Neural progenitor cell (in vitro differentiated cells): ENCODE measurements at regions not wholly inside any gene's neighbourhood (a gene's known extent, or its start where the extent isn't known, plus 50 kb on each side); places are given as distances from the start of the nearest gene placed in this dataset.

Experiments used
- DNase-seq: peaks from one replicate; pipeline ENCODE4 v3.0.0-alpha.2; 2016; ENCODE audit warnings: low spot score
- H2AFZ ChIP-seq: fragments of 200-600 bp; sonication (generic); replicated peaks from 2 replicates; pipeline ENCODE4 v1.6.1; 2016; ENCODE audit warnings: antibody characterized with exemption
- H3F3A ChIP-seq: fragments of 200-600 bp; sonication (generic); 2 replicates; pipeline ENCODE4 v1.6.1; 2016; ENCODE audit warnings: antibody characterized with exemption, low read depth
- H3K27ac ChIP-seq: fragments of 200-600 bp; sonication (generic); 2 replicates; pipeline ENCODE4 v1.5.1; 2016; ENCODE audit warnings: mild to moderate bottlenecking
- H3K27me3 ChIP-seq: fragments of 200-600 bp; sonication (generic); 2 replicates; pipeline ENCODE4 v1.6.1; 2016; ENCODE audit warnings: mild to moderate bottlenecking, moderate library complexity
- H3K36me3 ChIP-seq: fragments of 200-600 bp; sonication (generic); 2 replicates; pipeline ENCODE4 v1.5.1; 2016
- H3K4me1 ChIP-seq: fragments of 200-600 bp; sonication (generic); 2 replicates; pipeline ENCODE4 v1.6.1; 2016; ENCODE audit warnings: mixed run types
- H3K4me2 ChIP-seq: fragments of 200-600 bp; sonication (generic); 2 replicates; pipeline ENCODE4 v1.6.1; 2016
- H3K4me3 ChIP-seq: fragments of 200-600 bp; sonication (generic); 2 replicates; pipeline ENCODE4 v1.5.1; 2016
- H3K79me2 ChIP-seq: fragments of 200-600 bp; sonication (generic); 2 replicates; pipeline ENCODE4 v1.6.1; 2016; ENCODE audit warnings: low read depth
- H3K9ac ChIP-seq: fragments of 200-600 bp; sonication (generic); 2 replicates; pipeline ENCODE4 v1.6.1; 2016
- H3K9me3 ChIP-seq: fragments of 200-600 bp; sonication (generic); 2 replicates; pipeline ENCODE4 v1.5.1; 2016; ENCODE audit warnings: low read depth
- H4K20me1 ChIP-seq: fragments of 200-600 bp; sonication (generic); 2 replicates; pipeline ENCODE4 v1.6.1; 2016; ENCODE audit warnings: low read depth
- H3K27ac Mint-ChIP-seq: 3 replicates; pipeline ENCODE4 v1.8.0; 2021; ENCODE audit warnings: mixed read lengths
- H3K27me3 Mint-ChIP-seq: 2 replicates; pipeline ENCODE4 v1.8.0; 2022; ENCODE audit warnings: low read depth, mild to moderate bottlenecking, inconsistent platforms, moderate library complexity, mixed read lengths; ENCODE audit not compliant: insufficient read depth
- H3K36me3 Mint-ChIP-seq: 3 replicates; pipeline ENCODE4 v1.8.0; 2021; ENCODE audit warnings: mixed read lengths
- H3K4me1 Mint-ChIP-seq: 3 replicates; pipeline ENCODE4 v1.8.0; 2021; ENCODE audit warnings: mixed read lengths
- H3K4me3 Mint-ChIP-seq: 3 replicates; pipeline ENCODE4 v1.8.0; 2021; ENCODE audit warnings: mild to moderate bottlenecking, moderate library complexity, mixed read lengths
- H3K9me3 Mint-ChIP-seq: 3 replicates; pipeline ENCODE4 v1.8.0; 2020; ENCODE audit warnings: mixed read lengths
- EZH2 ChIP-seq: fragments of 200-600 bp; sonication (generic); IDR thresholded peaks from 2 replicates; pipeline ENCODE4 v1.6.1; 2017; ENCODE audit warnings: antibody characterized with exemption, mild to moderate bottlenecking, moderate library complexity
- EZH2phosphoT487 ChIP-seq: fragments of 200-600 bp; sonication (generic); IDR thresholded peaks from 2 replicates; pipeline ENCODE4 v1.6.1; 2017; ENCODE audit warnings: antibody characterized with exemption
- TF ChIP-seq, protein P1 (sequence below): fragments of 200-600 bp; sonication (generic); IDR thresholded peaks from 2 replicates; pipeline ENCODE4 v1.5.1; 2017; ENCODE audit warnings: antibody characterized with exemption, mild to moderate bottlenecking

DNA sequence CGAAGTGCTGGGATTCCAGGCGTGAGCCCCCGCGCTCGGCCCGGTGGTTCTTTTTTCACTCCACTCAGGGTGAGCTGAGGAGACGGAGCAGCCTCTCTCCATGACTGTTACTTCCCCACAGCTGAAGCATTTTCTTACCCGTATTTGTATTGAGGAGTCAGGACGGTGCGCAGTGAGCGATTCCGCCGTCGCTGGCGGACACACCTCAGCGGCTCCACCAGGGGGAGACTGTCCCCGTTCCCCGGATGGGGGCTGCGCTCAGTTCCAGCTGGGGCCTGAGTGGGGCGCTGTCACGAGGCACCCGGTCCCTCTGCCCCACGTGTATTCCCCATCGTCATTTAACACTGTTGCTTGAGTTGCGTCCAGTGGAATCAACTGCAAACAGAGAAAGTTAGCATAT, 844.0 kb upstream of the FRG1 start:
- H4K20me1 ChIP-seq, result no peaks in the 10 kb centered on the region
- TF ChIP-seq EZH2phosphoT487 (no peak), EZH2 (no peak)
- TF ChIP-seq, protein P1, sequence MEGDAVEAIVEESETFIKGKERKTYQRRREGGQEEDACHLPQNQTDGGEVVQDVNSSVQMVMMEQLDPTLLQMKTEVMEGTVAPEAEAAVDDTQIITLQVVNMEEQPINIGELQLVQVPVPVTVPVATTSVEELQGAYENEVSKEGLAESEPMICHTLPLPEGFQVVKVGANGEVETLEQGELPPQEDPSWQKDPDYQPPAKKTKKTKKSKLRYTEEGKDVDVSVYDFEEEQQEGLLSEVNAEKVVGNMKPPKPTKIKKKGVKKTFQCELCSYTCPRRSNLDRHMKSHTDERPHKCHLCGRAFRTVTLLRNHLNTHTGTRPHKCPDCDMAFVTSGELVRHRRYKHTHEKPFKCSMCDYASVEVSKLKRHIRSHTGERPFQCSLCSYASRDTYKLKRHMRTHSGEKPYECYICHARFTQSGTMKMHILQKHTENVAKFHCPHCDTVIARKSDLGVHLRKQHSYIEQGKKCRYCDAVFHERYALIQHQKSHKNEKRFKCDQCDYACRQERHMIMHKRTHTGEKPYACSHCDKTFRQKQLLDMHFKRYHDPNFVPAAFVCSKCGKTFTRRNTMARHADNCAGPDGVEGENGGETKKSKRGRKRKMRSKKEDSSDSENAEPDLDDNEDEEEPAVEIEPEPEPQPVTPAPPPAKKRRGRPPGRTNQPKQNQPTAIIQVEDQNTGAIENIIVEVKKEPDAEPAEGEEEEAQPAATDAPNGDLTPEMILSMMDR, result peak; percentile 15
- no peak overlapping the region for H3K4me3 Mint-ChIP-seq
- no peaks in the 10 kb centered on the region for H3K27me3 Mint-ChIP-seq
- no peak overlapping the region for H3K4me2 ChIP-seq
- H3K9me3 Mint-ChIP-seq, result no peaks in the 10 kb centered on the region
- no peaks in the 10 kb centered on the region for H3K4me1 Mint-ChIP-seq
- H3K4me3 ChIP-seq, result no peak overlapping the region
- H3K27ac ChIP-seq, result no peak overlapping the region
- H2AFZ ChIP-seq, result no peak overlapping the region
- H3K9me3 ChIP-seq, result no peaks in the 10 kb centered on the region
- no peaks in the 10 kb centered on the region for H3K79me2 ChIP-seq
- no peak for DNase-seq
- no peaks in the 10 kb centered on the region for H3K36me3 ChIP-seq
- no peaks in the 10 kb centered on the region for H3K36me3 Mint-ChIP-seq
- no peaks in the 10 kb centered on the region for H3K27me3 ChIP-seq
- no peaks in the 10 kb centered on the region for H3F3A ChIP-seq
- no peaks in the 10 kb centered on the region for H3K4me1 ChIP-seq
- no peak overlapping the region for H3K9ac ChIP-seq
- H3K27ac Mint-ChIP-seq, result no peak overlapping the region

DNA sequence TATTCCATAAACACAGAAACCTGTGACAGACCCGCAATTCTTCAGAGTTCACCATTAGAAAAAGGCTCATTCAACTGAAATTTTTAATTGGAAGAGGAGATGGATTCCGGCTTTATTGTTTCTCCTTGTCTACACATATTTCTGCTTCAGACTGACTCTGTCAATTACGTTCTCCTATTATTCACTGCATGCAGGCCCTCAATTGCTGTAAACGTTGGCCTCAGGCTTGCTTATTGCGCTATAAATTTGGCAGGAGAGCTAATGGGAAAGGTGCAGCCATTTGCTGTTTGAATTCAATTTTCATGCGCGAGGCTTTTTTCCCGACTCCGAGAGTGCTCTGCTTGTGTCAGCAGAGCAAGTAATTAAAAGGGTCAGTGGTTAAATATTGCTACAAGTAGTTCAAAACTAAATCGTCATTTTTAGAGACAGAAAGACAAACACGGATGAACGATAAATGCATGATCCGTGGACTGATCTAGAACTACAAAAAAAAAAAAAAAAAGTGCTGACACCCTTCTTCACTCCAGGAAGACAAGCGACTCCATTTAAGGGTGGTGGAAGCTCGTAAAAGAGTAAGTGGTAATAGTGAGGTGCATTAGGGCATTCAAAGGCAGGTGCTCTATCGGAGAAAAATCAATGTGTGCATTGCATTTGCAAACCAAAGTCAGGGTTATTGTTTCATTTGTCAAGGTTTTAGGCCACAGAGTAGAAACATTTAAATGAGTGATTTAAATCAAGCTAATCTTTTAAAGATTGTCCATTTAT, 841.6 kb upstream of the FRG1 start:
- DNase-seq, result no peak
- TF ChIP-seq EZH2, result no peak
- TF ChIP-seq, protein P1, result no peak
- no peak for TF ChIP-seq EZH2phosphoT487
- Histone ChIP-seq H3K79me2 (no peaks in the 10 kb centered on the region), H4K20me1 (no peaks in the 10 kb centered on the region), H3K4me1 (no peaks in the 10 kb centered on the region), H3K4me2 (no peak overlapping the region), H3K36me3 (no peaks in the 10 kb centered on the region), H3K4me3 (no peak overlapping the region), H2AFZ (no peak overlapping the region), H3K27ac (no peak overlapping the region), H3K9me3 (no peaks in the 10 kb centered on the region), H3K9ac (no peak overlapping the region), H3K27me3 (no peaks in the 10 kb centered on the region), H3F3A (no peaks in the 10 kb centered on the region)
- Mint-ChIP-seq H3K4me1 (no peaks in the 10 kb centered on the region), H3K4me3 (no peak overlapping the region), H3K27me3 (no peaks in the 10 kb centered on the region), H3K27ac (no peak overlapping the region), H3K9me3 (no peaks in the 10 kb centered on the region), H3K36me3 (no peaks in the 10 kb centered on the region)

DNA sequence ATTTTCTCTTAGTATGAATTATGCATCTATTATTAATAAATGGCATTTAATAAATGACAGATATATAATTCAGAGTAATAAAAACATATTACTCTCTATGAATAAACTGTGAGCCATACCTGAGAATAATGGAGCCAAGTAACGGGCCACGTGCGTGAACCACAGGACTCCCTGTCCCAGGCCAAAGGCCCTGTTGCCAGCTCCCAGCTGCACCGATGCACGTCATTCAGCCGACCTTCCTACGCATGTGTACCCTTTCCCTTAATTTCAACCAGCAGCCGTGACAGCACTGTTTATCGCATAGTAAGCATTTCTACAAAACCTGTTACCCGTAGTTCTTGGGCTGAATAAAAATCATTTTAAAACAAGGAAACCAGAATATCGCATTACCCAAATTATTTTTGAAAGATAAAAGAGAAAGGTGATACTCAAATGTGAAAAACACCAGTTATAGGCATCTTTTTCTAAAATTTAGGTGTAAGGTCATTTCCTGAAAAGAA, 827.2 kb upstream of the FRG1 start:
- no peak overlapping the region for H3K27ac ChIP-seq
- H3K9ac ChIP-seq, result no peak overlapping the region
- H4K20me1 ChIP-seq, result no peaks in the 10 kb centered on the region
- Mint-ChIP-seq H3K4me1 (no peaks in the 10 kb centered on the region), H3K27ac (no peak overlapping the region), H3K36me3 (no peaks in the 10 kb centered on the region), H3K9me3 (no peaks in the 10 kb centered on the region), H3K27me3 (no peaks in the 10 kb centered on the region), H3K4me3 (no peak overlapping the region)
- no peak for DNase-seq
- no peaks in the 10 kb centered on the region for H3K9me3 ChIP-seq
- H3K36me3 ChIP-seq, result no peaks in the 10 kb centered on the region
- no peak overlapping the region for H2AFZ ChIP-seq
- no peaks in the 10 kb centered on the region for H3K27me3 ChIP-seq
- no peak overlapping the region for H3K4me2 ChIP-seq
- no peak for TF ChIP-seq EZH2
- no peak for TF ChIP-seq EZH2phosphoT487
- TF ChIP-seq, protein P1, result no peak
- H3K4me3 ChIP-seq, result no peak overlapping the region
- no peaks in the 10 kb centered on the region for H3K79me2 ChIP-seq
- no peaks in the 10 kb centered on the region for H3K4me1 ChIP-seq
- no peaks in the 10 kb centered on the region for H3F3A ChIP-seq
